HG03060 (cell line): ENCODE measurements at regions not wholly inside any gene's neighbourhood (a gene's known extent, or its start where the extent isn't known, plus 50 kb on each side); places are given as distances from the start of the nearest gene placed in this dataset.

ENCODE experiments used
- ATAC-seq: cut with Tn5 transposase; IDR thresholded peaks from one replicate; pipeline ENCODE4 v1.9.1; 2021; ENCODE audit warnings: low read depth, moderate number of reproducible peaks; ENCODE audit not compliant: unreplicated experiment

DNA sequence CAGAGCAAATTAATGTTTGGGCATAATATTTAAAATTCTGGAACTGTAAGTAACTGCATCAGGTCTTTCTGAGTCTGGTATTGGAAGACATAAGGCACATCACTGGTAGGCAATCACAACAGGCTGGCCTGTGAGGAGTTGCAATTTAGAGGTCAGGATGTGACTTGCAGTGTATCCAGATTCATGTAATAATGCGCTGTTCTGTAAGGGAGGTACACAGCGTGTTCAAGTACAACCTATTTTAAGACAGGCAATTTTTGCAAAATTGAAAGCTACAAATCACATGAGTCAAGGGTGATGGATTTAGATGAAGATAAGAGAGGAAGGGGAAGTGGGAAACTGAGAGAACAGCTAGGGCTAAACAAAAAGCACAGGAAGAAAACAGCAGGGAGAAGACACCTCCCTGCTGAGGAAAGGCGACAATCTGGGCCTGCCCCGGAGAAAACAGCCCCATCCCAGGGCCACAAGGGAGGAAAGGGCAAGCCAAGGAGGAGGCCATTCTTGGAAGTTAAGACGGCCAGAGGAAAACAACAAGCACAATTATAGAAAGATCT is 138.1 kb downstream of the LACC1 start:
- ATAC-seq: no peak

DNA sequence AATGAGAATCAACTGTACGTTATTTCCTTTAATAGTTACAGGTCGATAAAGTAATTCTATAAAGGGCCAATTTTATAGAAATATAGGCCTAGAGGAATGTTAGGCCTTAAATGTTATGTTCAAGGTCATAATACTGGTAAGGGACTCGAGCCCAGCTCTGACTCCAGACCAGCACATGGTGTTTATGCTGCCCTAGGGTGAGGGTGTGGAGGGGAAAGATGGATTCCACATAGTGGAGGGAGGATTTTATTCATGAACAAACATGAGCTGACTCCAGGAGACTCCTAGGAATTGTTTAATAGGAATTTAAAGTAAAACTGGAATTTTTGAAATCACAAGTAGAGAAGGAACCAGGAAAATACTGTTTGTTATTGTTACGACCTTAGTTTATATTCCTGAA is 139.9 kb downstream of the LACC1 start:
- no peak for ATAC-seq

DNA sequence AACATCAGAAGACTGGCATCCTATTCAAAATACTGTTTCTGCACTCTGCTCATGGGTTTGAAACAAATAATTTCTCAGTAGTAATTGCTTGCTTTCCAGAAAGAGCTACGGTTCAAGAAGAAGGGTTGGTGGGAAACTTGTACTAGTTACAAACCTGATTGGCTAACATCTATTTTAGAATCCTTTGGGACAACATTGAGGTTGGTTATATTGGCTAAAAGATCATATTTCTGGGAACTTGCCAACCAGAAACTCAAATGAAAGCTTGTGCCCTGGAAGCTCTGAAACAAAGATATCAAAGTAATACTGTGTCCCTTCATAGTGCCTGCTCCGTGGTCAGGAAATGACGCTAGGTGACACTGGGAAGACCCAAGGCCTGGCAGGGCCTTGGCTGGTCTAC is 141.7 kb downstream of the LACC1 start:
- ATAC-seq: no peak

DNA sequence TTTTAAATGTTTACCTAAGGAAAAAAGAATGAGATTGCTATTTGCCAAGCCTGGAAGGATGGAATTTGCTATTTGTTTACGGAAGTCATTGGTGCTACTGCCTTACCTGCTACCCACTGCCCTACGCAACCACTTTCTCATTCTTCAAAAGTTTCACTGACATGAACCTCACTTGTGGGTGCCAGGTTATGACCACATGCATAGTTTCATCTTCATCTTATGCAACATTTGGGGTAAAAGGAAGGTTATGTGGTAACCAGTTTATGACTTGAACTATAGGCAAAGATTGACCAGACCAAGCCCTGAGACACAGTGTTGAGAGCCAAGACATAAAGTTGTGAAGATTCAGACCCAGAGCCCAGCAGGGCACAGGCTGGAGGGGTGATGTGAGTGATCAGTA is 142.5 kb downstream of the LACC1 start:
- ATAC-seq: no peak

DNA sequence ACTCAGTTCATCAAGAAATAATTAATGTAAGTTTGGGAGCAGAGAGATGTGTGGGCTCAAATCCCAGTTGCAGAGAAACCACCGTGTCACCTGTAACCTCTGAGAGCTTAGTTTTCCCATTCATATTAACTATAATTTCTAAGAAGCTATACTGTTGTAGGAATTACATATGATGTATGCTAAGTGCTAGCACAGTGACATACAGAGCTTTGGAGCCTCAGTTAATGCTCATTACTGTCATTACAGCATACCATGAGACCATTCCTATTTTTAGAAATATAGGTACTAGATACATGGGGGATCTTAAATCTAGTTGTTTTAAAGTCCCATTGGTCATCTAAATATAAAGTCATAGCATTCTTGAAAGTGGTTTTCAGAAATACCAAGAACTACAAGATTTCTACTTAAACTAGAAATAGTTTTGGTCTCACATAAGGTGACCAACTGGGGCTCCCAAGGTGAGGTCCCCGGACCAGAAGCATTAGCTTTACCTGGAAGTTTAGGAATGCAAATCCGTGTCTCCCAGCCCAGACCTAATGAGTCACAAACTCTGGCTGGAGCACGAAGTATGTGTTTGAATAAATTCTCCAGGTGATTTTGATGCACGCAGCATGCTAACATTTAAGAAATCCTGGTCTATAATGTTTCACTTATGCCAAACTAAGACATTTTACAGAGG is 144.6 kb downstream of the LACC1 start:
- no peak for ATAC-seq

DNA sequence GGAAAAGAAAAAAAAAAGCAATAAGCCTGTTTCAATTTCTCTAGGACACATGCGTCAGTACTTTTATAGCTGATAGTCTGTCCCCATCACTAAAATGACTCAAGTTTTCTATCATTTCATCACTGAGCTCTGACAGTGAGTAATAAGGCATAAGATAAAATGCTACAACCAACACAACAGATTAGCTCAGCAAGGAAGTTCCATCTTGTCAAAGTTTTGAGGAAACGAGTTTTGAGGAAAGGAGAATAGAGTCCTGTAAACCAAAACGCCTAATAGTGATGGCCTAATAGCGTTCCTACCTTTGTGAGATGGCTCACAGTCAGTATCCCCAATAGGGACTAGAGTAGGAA is 145.1 kb downstream of the LACC1 start:
- ATAC-seq: no peak

DNA sequence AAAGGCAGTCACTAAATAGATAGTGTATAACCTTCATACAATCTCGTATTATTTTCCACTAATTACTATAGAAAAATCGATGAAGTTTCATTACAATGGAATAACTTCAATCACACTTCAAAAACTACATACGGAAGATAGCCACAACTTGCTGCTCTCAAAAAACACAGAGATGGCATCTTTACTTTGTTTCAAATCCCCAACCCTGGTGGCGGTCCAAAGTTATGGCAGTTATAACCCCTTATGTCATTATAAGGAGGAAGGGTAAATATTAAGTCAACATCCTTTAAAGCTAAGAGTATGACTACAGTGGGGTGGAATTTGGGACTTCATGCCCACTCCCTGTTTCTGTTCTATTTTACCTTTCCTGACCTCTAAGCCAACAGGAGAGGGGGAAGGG is 146.5 kb downstream of the LACC1 start:
- no peak for ATAC-seq

DNA sequence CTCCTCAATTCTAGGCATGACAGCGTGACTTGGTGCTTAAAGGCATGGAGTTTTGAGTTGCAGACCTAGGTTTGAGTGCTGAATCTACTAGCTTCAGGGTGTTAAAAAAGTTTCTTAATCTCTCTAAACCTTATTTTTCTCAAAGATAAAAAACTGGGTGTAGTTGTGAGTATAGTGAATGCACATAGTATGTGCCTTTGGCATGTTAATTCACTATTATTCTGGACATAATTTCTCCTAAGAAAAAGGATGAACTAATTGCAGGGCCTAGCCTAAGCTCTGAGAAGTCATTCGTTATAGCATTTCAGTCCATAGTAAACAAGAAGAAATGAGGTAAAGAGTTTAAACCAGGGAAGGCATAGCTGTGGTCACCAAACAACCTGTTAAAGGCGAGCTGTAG is 149.0 kb downstream of the LACC1 start:
- no peak for ATAC-seq

DNA sequence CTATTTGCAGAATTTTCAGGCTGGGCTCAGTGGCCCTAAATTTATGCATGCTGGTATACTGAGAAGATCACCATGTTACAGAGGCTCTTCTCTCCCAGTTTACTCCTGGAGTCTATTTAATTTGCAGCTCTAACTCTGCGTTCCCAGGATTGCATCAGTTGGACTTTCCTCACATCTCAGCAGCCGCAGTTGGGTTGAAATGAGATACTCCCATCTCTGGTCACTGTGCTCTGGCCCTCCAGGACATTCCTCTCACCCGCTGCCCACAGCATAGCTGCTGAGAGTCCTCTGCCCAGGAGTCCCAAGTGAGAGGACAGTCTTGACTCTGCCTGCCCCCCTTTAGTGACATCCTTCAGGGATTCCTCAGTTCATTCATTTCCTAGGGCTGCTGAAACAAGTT is 150.9 kb downstream of the LACC1 start:
- no peak for ATAC-seq

DNA sequence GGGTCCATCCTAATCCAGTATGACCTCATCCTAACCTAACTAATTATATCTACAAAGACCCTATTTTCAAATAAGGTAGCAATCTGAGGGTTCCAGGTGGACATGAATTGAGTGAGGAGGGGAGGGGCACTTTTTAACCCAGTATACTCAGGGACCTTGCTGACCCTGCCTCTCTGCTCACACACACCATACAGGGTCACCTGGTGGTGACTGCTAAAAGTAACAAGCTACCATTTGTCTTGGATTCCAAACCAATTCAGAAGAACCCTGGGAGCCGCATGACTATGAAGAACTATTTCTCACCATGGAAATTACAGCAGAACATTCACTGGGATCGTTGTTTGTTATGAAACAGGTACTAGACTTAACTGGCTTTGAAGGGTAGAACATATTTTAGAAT is 151.9 kb downstream of the LACC1 start:
- ATAC-seq: no peak

DNA sequence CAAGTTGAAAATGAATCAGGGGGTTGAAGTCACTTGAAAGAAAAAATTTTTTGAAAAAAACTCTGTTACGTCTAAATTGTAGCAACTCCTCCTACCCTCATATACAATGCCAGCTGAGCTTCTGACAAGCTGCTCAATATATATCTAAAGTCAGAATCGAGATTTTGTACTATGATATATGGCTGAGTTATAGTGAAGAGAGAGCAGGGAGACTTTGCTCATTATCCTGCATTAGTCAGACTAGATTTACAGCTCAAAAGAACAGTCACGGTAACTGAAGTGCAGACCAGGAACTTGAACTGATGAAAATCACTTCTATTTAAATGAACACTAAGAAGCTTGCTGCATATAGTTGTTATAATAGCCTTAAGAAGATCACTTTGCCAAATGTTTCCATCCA is 153.1 kb downstream of the LACC1 start:
- no peak for ATAC-seq

DNA sequence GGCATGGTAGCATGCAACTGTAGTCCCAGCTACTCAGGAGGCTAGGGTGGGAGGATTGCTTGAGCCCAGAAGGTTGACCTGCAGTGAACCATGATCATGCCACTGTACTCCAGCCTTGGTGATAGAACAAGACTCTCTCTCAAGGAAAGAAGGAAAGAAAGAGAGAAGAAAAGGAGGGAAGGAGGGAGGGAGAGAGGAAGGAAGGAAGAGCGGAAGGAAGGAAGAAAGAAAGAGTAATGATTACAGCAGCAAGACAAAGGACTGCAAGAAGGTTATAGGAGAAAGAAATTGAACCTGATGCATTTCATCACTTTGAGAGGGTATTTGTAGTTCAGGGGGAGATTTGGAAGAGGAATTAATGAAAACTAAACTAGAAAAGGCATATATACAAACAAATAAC is 155.7 kb downstream of the LACC1 start:
- ATAC-seq: no peak

DNA sequence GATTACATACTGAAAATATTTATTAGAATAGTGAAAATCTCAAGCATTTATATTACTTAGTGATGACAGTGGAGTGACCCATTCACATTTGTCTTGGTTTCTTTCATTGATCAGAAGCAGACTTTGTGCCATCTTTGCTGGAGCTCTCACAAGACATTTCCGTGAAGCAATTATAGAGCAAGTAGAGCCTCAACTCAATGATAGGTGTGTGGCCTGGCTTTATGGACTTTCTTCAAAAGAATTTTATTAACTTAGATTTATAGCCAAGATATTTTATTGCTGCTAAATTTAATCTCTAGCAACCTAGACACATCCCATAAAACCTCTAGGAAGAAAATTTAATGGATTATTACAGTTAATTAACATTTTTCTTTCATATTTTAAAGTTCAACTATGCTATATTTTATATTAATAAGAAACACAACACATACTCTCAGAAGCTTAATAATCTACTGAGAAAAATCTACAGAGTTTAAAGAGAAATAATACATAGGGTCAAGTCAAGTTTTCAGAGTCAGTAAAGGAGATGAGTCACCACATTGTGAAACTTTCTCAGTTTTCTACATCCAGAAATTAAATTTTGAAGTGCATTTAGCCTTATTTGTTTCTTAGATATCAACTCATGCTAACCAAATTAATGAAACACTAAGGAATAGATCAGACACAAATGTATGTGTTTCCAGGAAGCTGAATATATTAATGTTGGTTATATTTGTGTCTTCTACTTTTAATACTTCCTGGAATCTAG is 160.5 kb downstream of the LACC1 start:
- no peak for ATAC-seq

DNA sequence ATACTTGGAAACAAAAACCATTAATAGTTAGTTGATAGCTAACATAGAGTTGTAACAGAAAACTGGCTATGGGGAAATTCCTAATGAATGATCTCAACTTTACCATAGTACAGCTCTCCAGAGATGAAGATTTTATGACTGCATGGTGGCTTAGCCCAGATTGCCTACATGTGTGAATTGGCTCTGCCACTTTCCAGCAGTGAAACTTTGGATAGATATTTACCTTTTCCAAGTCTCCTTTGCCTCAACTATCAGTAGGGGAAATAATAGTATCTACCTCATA is 161.1 kb downstream of the LACC1 start:
- ATAC-seq: no peak

DNA sequence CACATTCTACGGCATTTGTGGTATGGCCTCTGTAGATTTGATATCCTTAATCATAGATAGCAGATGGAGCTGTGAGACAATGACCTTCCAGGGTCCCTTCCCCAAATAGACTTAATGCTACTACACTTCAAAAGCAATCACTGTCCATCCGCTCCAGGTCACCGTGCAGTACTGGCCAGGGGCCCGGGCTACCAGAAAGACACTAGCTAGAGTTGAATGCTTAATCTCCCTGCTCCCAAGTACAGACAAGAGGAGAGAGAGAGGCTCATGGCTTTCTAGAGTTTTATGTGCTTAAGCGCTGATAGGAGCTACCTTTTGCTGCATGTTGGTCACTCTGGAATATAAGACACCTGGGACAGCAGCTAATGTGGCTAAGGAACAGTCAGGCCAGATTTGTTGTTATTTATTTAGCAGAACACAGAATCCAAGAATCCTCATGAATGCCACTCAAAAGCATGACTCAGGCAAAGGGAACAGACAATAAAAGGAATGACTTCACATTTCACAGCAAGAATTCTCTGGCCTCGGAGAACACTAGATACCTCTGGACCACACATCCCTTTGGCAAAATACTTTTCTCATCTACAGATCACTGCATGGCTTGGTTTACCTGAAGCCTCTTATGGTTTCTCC is 165.0 kb downstream of the LACC1 start:
- ATAC-seq: no peak

DNA sequence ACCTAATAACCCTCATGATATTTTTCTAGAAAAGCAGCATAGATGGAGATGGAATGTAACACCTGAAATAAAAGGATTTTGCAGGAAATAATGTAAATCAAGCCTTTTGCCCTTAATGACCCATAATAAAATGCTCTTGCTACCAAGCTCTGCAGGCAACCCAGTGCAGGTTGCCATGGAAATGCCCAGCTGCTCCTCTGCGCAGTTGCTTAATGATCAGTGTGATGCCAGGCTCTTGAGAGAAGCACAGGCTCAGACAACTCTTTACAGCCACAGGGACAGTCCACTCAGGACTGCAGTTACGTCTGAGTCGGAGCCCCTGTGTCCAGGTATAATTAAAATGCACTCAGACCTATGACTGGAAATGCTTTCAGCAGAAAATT is 165.5 kb downstream of the LACC1 start:
- ATAC-seq: no peak

DNA sequence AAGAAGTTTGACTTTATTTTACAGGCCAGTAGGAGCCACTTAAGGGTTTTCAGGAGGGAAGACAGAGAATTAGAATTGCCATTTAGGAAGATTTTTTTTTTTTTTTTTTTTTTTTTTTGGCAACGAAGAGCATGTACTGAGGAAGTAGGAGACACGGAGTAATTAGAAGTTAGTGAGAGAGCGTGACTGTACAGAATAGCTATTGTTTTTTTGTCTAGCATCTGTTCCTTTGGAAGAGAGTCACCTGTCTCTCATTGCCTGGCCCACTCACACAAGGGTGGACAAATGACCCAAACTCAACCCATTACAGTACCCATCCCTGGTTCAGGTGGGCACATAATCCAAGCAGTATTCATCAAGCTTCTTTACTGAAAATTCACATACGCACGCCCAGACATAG is 166.7 kb downstream of the LACC1 start:
- no peak for ATAC-seq

DNA sequence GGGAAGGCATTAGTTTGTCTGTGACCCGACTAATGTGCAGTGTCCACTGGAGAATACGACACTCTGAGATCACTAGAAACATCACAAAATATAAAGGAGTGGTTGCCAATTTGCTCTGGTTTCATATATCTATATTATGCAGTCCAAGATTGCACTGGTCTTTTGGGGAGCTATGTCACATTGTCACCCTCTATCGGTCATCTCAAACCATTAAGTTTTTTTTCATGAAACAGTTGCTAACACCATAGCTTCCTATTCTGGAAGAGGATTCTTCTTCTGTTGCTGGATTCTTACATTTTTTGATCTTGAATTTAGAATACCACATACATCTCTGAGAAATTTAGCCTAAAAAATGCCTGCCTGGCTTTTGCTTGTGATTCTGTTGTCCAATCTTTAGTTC is 168.6 kb downstream of the LACC1 start:
- no peak for ATAC-seq

DNA sequence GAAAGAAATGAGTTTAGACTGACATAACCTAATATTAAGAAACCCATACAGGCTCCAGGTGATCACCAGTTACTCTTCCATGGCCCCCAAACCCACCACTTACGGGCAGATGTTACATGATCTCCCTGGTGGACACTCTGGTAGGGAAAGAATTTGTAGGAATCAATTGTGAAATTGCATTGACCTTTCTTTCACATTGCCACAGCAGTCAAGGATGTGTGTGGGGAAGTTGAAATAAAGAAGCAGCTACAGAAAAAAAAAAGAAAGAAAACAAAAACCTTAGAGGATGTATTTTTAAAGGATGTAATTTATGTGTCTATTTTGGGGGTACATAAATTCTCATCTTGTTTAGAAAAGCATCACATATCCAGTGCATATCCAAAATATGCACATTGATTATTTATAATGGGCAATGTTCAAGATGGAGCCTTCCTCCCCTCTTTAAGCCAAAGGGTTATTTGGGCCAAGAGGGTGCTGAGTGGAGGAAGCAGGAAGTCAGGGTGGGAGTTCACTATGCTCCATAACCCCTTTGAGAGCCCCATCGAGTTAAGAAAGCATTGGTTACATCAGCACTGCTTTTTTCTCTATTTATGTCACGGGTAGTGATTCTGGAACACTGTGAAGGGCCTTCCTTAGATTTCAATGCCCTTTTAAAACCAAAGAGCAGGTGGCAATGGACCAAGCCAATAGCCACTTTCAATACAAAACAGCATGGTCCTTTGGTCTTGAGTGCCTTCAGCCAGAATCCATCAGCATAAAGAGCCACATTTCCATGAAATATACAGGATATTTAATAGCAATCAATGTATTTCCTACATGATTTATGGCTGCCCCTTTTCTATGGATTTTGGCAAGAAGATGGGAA is 169.6 kb downstream of the LACC1 start:
- no peak for ATAC-seq

DNA sequence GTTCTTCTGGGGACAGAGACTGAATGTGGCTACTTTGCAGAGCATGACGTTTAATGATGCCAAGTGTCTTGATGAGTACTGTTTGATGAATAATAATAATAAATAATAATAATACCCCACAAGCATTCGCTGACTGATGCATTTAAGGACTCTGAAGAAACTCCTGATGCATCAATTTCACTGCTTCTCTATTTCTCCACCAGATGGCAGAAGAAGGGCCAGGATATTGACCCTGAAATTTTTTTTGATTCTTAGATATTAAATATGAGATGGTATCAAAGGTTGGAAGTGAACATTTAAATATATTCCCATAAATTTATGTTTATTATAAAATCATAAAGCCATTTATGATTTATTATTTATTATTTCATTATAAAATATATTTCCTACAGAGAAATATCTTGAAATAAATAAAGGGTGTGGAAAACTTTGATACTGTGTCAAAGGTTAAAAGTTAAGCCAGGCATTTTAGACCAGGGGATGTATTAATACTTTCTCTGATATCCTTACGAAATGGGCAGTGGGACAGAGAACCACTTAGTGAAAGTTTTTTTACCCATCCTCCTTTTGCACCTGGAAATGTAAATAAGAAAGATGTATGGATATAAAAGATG is 170.9 kb downstream of the LACC1 start:
- ATAC-seq: no peak

DNA sequence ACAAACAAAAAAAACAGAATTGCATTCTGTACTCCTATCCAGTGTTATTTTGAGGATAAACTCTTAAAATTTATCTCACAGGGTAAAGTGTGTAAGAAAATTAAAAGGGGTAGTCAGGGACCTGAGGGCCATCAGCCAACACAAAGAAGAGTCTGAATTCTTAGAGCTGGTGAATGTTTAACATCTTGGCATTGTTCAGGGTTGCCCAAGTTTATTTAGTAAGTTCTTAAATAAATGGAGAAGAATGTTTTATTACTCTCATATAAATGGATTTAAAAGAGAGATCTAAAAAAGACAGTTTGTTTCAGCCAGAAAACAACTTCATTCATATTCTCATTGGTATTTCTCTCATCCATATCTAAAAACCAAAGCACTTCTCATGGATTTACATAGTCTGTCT is 171.7 kb downstream of the LACC1 start:
- no peak for ATAC-seq
